ENCODE measurements at regions not wholly inside any gene's neighbourhood (a gene's known extent, or its start where the extent isn't known, plus 50 kb on each side); places are given as distances from the start of the nearest gene placed in this dataset.
"Not testable (repeated sequence)": the region's sequence is repeated elsewhere in the genome, so short reads cannot be mapped to it uniquely, and the experiment has no call there.

- H3K27ac ChIP-seq (ENCODE audit: low read depth, low read length), result no peak overlapping the region
- DNase-seq (ENCODE audit: low read depth) (no peak), FAIRE-seq (no peak)
- no peak overlapping the region for H3K4me3 Mint-ChIP-seq (ENCODE audit: unreplicated experiment)
- H3K27me3 Mint-ChIP-seq (ENCODE audit: low read depth, unreplicated experiment), result no peaks in the 10 kb centered on the region
- H3K36me3 ChIP-seq (ENCODE audit: insufficient read depth, low read length), result no peaks in the 10 kb centered on the region
- H3K9me3 Mint-ChIP-seq (ENCODE audit: unreplicated experiment), result no peaks in the 10 kb centered on the region
- H3K79me2 ChIP-seq (ENCODE audit: insufficient read depth, low read length), result no peaks in the 10 kb centered on the region
- H3K27me3 ChIP-seq (ENCODE audit: insufficient read depth, low read length), result no peaks in the 10 kb centered on the region
- H3K9ac ChIP-seq (ENCODE audit: low read length), result no peak overlapping the region
- H3K27ac Mint-ChIP-seq (ENCODE audit: unreplicated experiment), result no peak overlapping the region
- H4K20me1 ChIP-seq (ENCODE audit: insufficient read depth, low read length), result no peaks in the 10 kb centered on the region
- no peaks in the 10 kb centered on the region for H3K9me3 ChIP-seq (ENCODE audit: insufficient read depth, low read depth, low read length)
- H3K4me1 Mint-ChIP-seq (ENCODE audit: low read depth, unreplicated experiment), result peaks cover 1% of the 10 kb centered on the region
- H3K4me1 ChIP-seq (ENCODE audit: insufficient read depth, low read length), result no peaks in the 10 kb centered on the region
- no peak overlapping the region for H3K4me3 ChIP-seq (ENCODE audit: insufficient read depth, low read depth, low read length)
- no peak overlapping the region for H2AFZ ChIP-seq (ENCODE audit: low read depth, low read length)
- TF ChIP-seq CTCF (IDR thresholded peaks at IDR 0.05; ENCODE audit: insufficient read depth, low read depth, low read length) (no peak), EZH2 (IDR thresholded peaks at IDR 0.05; ENCODE audit: insufficient read depth, low read length) (no peak)
- H3K4me2 ChIP-seq (ENCODE audit: low read length), result no peak overlapping the region
- H3K36me3 Mint-ChIP-seq (ENCODE audit: low read depth, unreplicated experiment), result no peaks in the 10 kb centered on the region
Measured at GRCh38 chr7:81460250-81461045, 309.4 kb downstream of the HGF start.

- no peak for FAIRE-seq
- Histone ChIP-seq H2AFZ (ENCODE audit: low read depth, low read length) (no peak overlapping the region), H3K4me3 (ENCODE audit: insufficient read depth, low read depth, low read length) (no peak overlapping the region), H3K27me3 (ENCODE audit: insufficient read depth, low read length) (no peaks in the 10 kb centered on the region), H3K4me2 (ENCODE audit: low read length) (no peak overlapping the region), H3K27ac (ENCODE audit: low read depth, low read length) (no peak overlapping the region), H3K9me3 (ENCODE audit: insufficient read depth, low read depth, low read length) (no peaks in the 10 kb centered on the region), H4K20me1 (ENCODE audit: insufficient read depth, low read length) (no peaks in the 10 kb centered on the region), H3K4me1 (ENCODE audit: insufficient read depth, low read length) (no peaks in the 10 kb centered on the region), H3K79me2 (ENCODE audit: insufficient read depth, low read length) (no peaks in the 10 kb centered on the region), H3K36me3 (ENCODE audit: insufficient read depth, low read length) (no peaks in the 10 kb centered on the region), H3K9ac (ENCODE audit: low read length) (no peak overlapping the region)
- no peaks in the 10 kb centered on the region for H3K36me3 Mint-ChIP-seq (ENCODE audit: low read depth, unreplicated experiment)
- TF ChIP-seq EZH2 (IDR thresholded peaks at IDR 0.05; ENCODE audit: insufficient read depth, low read length), result no peak
- no peak for TF ChIP-seq CTCF (IDR thresholded peaks at IDR 0.05; ENCODE audit: insufficient read depth, low read depth, low read length)
- no peak overlapping the region for H3K27ac Mint-ChIP-seq (ENCODE audit: unreplicated experiment)
- no peaks in the 10 kb centered on the region for H3K9me3 Mint-ChIP-seq (ENCODE audit: unreplicated experiment)
- no peaks in the 10 kb centered on the region for H3K27me3 Mint-ChIP-seq (ENCODE audit: low read depth, unreplicated experiment)
- DNase-seq (ENCODE audit: low read depth), result no peak
- peaks cover 1% of the 10 kb centered on the region for H3K4me1 Mint-ChIP-seq (ENCODE audit: low read depth, unreplicated experiment)
- H3K4me3 Mint-ChIP-seq (ENCODE audit: unreplicated experiment), result no peak overlapping the region
Measured at GRCh38 chr7:81459485-81459884, 310.4 kb downstream of the HGF start.

- Histone ChIP-seq H2AFZ (ENCODE audit: low read depth, low read length) (no peak overlapping the region), H3K4me1 (ENCODE audit: insufficient read depth, low read length) (no peaks in the 10 kb centered on the region), H3K36me3 (ENCODE audit: insufficient read depth, low read length) (no peaks in the 10 kb centered on the region), H3K27me3 (ENCODE audit: insufficient read depth, low read length) (no peaks in the 10 kb centered on the region), H3K4me2 (ENCODE audit: low read length) (no peak overlapping the region), H3K79me2 (ENCODE audit: insufficient read depth, low read length) (no peaks in the 10 kb centered on the region), H3K4me3 (ENCODE audit: insufficient read depth, low read depth, low read length) (no peak overlapping the region), H3K9me3 (ENCODE audit: insufficient read depth, low read depth, low read length) (no peaks in the 10 kb centered on the region), H3K9ac (ENCODE audit: low read length) (no peak overlapping the region), H4K20me1 (ENCODE audit: insufficient read depth, low read length) (no peaks in the 10 kb centered on the region), H3K27ac (ENCODE audit: low read depth, low read length) (no peak overlapping the region)
- no peak for FAIRE-seq
- TF ChIP-seq CTCF (IDR thresholded peaks at IDR 0.05; ENCODE audit: insufficient read depth, low read depth, low read length) (peak; percentile 37), EZH2 (IDR thresholded peaks at IDR 0.05; ENCODE audit: insufficient read depth, low read length) (no peak)
- peak; percentile 35 for DNase-seq (ENCODE audit: low read depth)
- no peaks in the 10 kb centered on the region for H3K36me3 Mint-ChIP-seq (ENCODE audit: low read depth, unreplicated experiment)
- peaks cover 2% of the 10 kb centered on the region for H3K9me3 Mint-ChIP-seq (ENCODE audit: unreplicated experiment)
- no peak overlapping the region for H3K4me3 Mint-ChIP-seq (ENCODE audit: unreplicated experiment)
- H3K4me1 Mint-ChIP-seq (ENCODE audit: low read depth, unreplicated experiment), result peaks cover 1% of the 10 kb centered on the region
- H3K27me3 Mint-ChIP-seq (ENCODE audit: low read depth, unreplicated experiment), result no peaks in the 10 kb centered on the region
- H3K27ac Mint-ChIP-seq (ENCODE audit: unreplicated experiment), result no peak overlapping the region
Measured at GRCh38 chr7:81457852-81458522, 311.9 kb downstream of the HGF start.

- H3K27ac ChIP-seq (ENCODE audit: low read depth, low read length); H3K4me3 Mint-ChIP-seq (ENCODE audit: unreplicated experiment); H3K79me2 ChIP-seq (ENCODE audit: insufficient read depth, low read length); DNase-seq (ENCODE audit: low read depth); H3K27ac Mint-ChIP-seq (ENCODE audit: unreplicated experiment); H3K4me1 ChIP-seq (ENCODE audit: insufficient read depth, low read length); H3K36me3 ChIP-seq (ENCODE audit: insufficient read depth, low read length); H3K27me3 Mint-ChIP-seq (ENCODE audit: low read depth, unreplicated experiment); H3K36me3 Mint-ChIP-seq (ENCODE audit: low read depth, unreplicated experiment); FAIRE-seq; H2AFZ ChIP-seq (ENCODE audit: low read depth, low read length); H3K9me3 ChIP-seq (ENCODE audit: insufficient read depth, low read depth, low read length); H4K20me1 ChIP-seq (ENCODE audit: insufficient read depth, low read length); H3K4me2 ChIP-seq (ENCODE audit: low read length); H3K27me3 ChIP-seq (ENCODE audit: insufficient read depth, low read length); H3K9ac ChIP-seq (ENCODE audit: low read length); H3K9me3 Mint-ChIP-seq (ENCODE audit: unreplicated experiment); H3K4me1 Mint-ChIP-seq (ENCODE audit: low read depth, unreplicated experiment); H3K4me3 ChIP-seq (ENCODE audit: insufficient read depth, low read depth, low read length): not testable (repeated sequence)
Measured at GRCh38 chr7:81453770-81454169, 316.1 kb downstream of the HGF start.

All from astrocyte (in vitro differentiated cells and primary cell).